ENCODE measurements at regions not wholly inside any gene's neighbourhood (a gene's known extent, or its start where the extent isn't known, plus 50 kb on each side); places are given as distances from the start of the nearest gene placed in this dataset.
"Not testable (repeated sequence)": the region's sequence is repeated elsewhere in the genome, so short reads cannot be mapped to it uniquely, and the experiment has no call there.

DNA sequence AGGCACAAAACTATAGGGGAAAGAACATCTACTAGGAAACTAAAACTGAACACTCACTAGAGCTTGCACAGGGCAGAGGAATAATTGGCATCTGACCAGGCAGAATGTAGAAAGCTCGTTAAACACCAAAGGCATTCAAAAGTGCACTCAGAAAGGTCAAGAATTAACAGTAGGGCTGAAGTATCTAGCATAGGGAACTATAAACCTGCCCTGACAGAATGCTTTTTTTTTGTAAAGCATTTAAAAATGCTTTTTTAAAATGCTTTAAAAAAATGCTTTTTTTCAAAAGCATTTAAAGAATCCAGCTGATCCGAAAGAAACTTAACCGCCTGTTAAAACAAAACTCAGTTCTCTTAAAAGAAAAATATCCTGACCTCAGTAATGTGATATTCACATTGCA lies 74.6 kb upstream of the EGFR start:
- TF ChIP-seq, protein P1, sequence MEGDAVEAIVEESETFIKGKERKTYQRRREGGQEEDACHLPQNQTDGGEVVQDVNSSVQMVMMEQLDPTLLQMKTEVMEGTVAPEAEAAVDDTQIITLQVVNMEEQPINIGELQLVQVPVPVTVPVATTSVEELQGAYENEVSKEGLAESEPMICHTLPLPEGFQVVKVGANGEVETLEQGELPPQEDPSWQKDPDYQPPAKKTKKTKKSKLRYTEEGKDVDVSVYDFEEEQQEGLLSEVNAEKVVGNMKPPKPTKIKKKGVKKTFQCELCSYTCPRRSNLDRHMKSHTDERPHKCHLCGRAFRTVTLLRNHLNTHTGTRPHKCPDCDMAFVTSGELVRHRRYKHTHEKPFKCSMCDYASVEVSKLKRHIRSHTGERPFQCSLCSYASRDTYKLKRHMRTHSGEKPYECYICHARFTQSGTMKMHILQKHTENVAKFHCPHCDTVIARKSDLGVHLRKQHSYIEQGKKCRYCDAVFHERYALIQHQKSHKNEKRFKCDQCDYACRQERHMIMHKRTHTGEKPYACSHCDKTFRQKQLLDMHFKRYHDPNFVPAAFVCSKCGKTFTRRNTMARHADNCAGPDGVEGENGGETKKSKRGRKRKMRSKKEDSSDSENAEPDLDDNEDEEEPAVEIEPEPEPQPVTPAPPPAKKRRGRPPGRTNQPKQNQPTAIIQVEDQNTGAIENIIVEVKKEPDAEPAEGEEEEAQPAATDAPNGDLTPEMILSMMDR (IDR thresholded peaks at IDR 0.05; ENCODE audit: insufficient read depth, low read length) = no peak
- DNase-seq (ENCODE audit: low read depth) = peak; percentile 25

DNA sequence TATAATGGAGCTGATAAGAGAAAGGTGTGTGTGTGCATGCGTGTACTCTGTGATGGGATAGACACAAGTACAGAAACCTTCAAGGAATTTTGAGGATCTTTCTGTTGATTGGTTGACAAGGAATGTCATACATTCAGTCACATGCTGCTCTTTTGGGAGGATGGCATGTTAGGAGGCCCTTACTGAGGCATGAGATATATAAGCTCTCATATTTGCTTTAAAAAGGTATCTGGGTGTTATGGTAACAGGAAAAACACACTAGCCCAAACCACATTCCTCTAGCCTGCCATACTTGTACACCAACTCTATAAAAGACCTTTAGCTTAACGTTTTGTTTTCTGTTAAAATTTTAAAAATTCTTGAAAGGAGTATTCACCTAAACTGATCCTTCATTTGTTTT lies 72.5 kb upstream of the EGFR start:
- no peak overlapping the region for H3K4me3 ChIP-seq (ENCODE audit: low read depth, low read length)
- DNase-seq (ENCODE audit: low read depth) = no peak
- TF ChIP-seq, protein P1 (IDR thresholded peaks at IDR 0.05; ENCODE audit: insufficient read depth, low read length) = no peak

More for the DNA sequence above, 74.6 kb upstream of the EGFR start:
- no peak overlapping the region for H3K4me3 ChIP-seq (ENCODE audit: low read depth, low read length)

DNA sequence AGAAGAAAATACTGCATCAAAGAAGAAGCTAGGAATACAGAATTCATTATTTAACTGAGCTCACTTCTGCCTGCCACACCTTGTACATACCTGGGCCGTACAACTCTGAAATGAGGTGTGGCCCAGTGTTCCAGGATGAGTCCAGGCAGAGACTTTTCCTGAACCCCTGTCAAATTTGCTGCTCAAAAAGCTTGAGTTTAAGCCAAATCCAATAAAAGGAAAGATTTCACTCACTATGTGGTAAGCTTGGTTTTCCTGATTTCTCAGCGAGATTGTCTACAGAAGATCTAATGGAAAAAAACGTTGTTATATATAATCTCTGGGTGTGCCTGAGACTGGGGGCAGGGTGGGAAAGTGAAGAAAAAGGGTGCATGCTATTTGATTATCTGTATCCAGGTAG lies 72.1 kb upstream of the EGFR start:
- TF ChIP-seq, protein P1 (IDR thresholded peaks at IDR 0.05; ENCODE audit: insufficient read depth, low read length) = no peak
- H3K4me3 ChIP-seq (ENCODE audit: low read depth, low read length) = no peak overlapping the region
- no peak for DNase-seq (ENCODE audit: low read depth)

- DNase-seq (ENCODE audit: low read depth) = no peak
- TF ChIP-seq, protein P1 (IDR thresholded peaks at IDR 0.05; ENCODE audit: insufficient read depth, low read length) = no peak
- H3K4me3 ChIP-seq (ENCODE audit: low read depth, low read length) = no peak overlapping the region
Observed at GRCh38 chr7:54947266-54947665, 71.6 kb upstream of the EGFR start.

DNA sequence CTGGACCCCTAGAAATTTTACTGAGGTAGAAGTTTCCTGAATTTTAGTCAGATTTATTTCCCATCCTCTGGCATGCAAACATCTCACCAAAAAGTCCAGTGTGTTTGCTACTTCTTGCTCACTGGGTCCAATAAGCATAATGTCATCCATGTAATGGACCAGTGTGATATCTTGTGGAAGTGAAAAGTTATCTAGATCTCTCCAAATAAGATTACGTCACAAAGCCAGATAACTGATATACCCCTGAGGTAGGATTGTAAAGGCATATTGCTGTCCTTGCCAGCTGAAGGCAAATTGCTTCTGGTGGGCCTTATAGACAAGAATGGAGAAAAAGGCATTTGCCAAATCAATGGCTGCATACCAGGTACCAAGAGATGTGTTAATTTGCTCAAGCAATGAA lies 69.3 kb upstream of the EGFR start:
- DNase-seq (ENCODE audit: low read depth); H3K4me3 ChIP-seq (ENCODE audit: low read depth, low read length): not testable (repeated sequence)

DNA sequence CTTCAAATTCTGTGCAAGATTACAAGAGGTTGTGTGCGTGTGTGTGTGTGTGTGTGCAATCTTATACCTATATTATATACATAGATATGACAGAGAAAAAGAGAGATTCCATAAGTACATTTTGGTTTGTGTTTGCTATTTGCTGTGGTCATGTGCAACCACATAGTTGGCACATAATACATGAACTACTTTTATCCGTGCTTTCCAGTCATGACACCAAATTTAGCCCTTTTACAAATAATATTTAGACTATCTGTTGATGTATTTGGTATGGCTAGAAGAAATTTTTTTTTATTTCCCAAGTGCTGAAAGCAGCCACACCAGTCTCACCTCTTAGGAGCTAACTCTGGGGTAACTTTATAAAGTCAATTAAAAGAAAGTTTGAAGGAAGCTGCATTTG lies 63.5 kb upstream of the EGFR start:
- no peak for DNase-seq (ENCODE audit: low read depth)
- TF ChIP-seq, protein P1 (IDR thresholded peaks at IDR 0.05; ENCODE audit: insufficient read depth, low read length) = no peak
- H3K4me3 ChIP-seq (ENCODE audit: low read depth, low read length) = no peak overlapping the region

DNA sequence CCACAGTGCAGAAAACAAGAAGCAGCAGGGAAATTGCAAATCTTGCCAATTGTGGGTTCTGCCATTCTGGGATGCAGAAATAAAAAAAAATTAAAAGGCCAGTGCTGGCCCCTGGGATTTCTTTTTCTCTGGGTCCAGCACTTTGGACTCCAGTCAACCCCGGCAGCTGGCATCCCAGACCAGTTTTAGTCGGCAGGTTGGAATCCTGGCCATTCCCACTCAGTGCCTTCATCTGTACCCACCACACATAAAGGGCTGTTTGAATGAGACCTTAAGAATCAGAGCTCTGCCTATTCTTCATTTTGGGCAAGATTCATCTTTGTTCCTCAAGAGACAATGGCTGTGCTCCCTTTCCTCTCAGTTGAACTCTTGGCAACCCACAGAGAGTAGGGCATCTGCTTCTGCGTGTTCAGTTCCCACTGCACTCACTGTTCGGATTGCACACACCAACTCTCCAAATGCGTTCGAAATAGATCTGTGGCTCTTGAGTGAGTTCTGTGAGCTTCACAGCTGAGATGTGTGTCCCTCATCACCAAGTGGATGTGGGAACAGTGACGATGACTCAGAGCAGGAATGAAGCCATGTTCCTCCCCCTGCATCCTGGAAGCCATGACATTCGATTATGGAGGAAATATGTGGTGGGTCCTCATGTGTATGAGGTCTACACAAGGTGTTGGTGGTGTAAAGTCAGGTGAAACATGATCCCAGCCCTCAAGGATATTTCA lies 63.0 kb upstream of the EGFR start:
- no peak for DNase-seq (ENCODE audit: low read depth)
- TF ChIP-seq, protein P1 (IDR thresholded peaks at IDR 0.05; ENCODE audit: insufficient read depth, low read length) = no peak
- no peak overlapping the region for H3K4me3 ChIP-seq (ENCODE audit: low read depth, low read length)

Measured in fibroblast of the aortic adventitia (primary cell).